Neuronal stem cell (in vitro differentiated cells): ENCODE measurements at regions not wholly inside any gene's neighbourhood (a gene's known extent, or its start where the extent isn't known, plus 50 kb on each side); places are given as distances from the start of the nearest gene placed in this dataset.

Experiments used
- DNase-seq: peaks from one replicate; pipeline ENCODE4 v3.0.0-alpha.2; 2013; ENCODE audit warnings: low spot score
- H2AFZ ChIP-seq: one replicate; pipeline ENCODE4 v1.6.1; 2013; ENCODE audit warnings: mild to moderate bottlenecking, low read length, inconsistent platforms
- H2AK5ac ChIP-seq: 2 replicates; pipeline ENCODE4 v1.6.1; 2013; ENCODE audit warnings: low read depth, mild to moderate bottlenecking, inconsistent platforms, low read length, moderate library complexity, mixed read lengths
- H2BK120ac ChIP-seq: 2 replicates; pipeline ENCODE4 v1.6.1; 2013; ENCODE audit warnings: low read depth, mild to moderate bottlenecking, inconsistent platforms, low read length, moderate library complexity, mixed read lengths
- H2BK12ac ChIP-seq: one replicate; pipeline ENCODE4 v1.6.1; 2013; ENCODE audit warnings: low read length, inconsistent platforms
- H2BK15ac ChIP-seq: 2 replicates; pipeline ENCODE4 v1.6.1; 2013; ENCODE audit warnings: mild to moderate bottlenecking, low read length, inconsistent platforms, mixed read lengths
- H2BK5ac ChIP-seq: one replicate; pipeline ENCODE4 v1.6.1; 2013; ENCODE audit warnings: inconsistent platforms, mild to moderate bottlenecking, low read length, moderate library complexity
- H3K14ac ChIP-seq: one replicate; pipeline ENCODE4 v1.6.1; 2013; ENCODE audit warnings: low read length, inconsistent platforms
- H3K18ac ChIP-seq: 2 replicates; pipeline ENCODE4 v1.6.1; 2013; ENCODE audit warnings: low read length, inconsistent platforms
- H3K23ac ChIP-seq: 2 replicates; pipeline ENCODE4 v1.6.1; 2013; ENCODE audit warnings: low read depth, mild to moderate bottlenecking, mixed read lengths, low read length, inconsistent platforms; ENCODE audit not compliant: poor library complexity
- H3K27ac ChIP-seq: replicated peaks from 3 replicates; pipeline ENCODE4 v1.5.1; 2013; ENCODE audit warnings: low read length, inconsistent platforms
- H3K27me3 ChIP-seq, 3 experiments: 2 replicates each; pipeline ENCODE4 v1.6.1; 2013; ENCODE audit warnings: low read length in 3 of 3, mild to moderate bottlenecking in 2 of 3, inconsistent platforms in 1 of 3, low read depth in 1 of 3, mixed read lengths in 1 of 3, moderate library complexity in 1 of 3; ENCODE audit not compliant: control insufficient read depth in 3 of 3, insufficient read depth in 3 of 3
- H3K36me3 ChIP-seq, 2 donors: replicated peaks in 1 of 2; 2 replicates each; pipeline ENCODE4 v1.6.1; 2013; ENCODE audit warnings: low read length in 2 of 2; ENCODE audit not compliant: control insufficient read depth in 2 of 2, insufficient read depth in 2 of 2
- H3K4ac ChIP-seq: 2 replicates; pipeline ENCODE4 v1.6.1; 2013; ENCODE audit warnings: inconsistent platforms, mild to moderate bottlenecking, low read length, moderate library complexity
- H3K4me1 ChIP-seq, 2 donors: 1 replicate in 1 of 2; 2 replicates in 1 of 2; pipeline ENCODE4 v1.6.1; 2013; ENCODE audit warnings: low read length in 2 of 2, low read depth in 1 of 2; ENCODE audit not compliant: control insufficient read depth in 2 of 2, insufficient read depth in 1 of 2
- H3K4me2 ChIP-seq: one replicate; pipeline ENCODE4 v1.6.1; 2013; ENCODE audit warnings: mild to moderate bottlenecking, low read length, inconsistent platforms; ENCODE audit not compliant: insufficient read depth, poor library complexity, severe bottlenecking
- H3K4me3 ChIP-seq, 2 donors: 2 replicates each; pipeline ENCODE4 v1.5.1; 2013; ENCODE audit warnings: low read length in 2 of 2, mild to moderate bottlenecking in 2 of 2, inconsistent platforms in 1 of 2, moderate library complexity in 1 of 2
- H3K79me1 ChIP-seq: one replicate; pipeline ENCODE4 v1.6.1; 2013; ENCODE audit warnings: low read depth, mild to moderate bottlenecking, inconsistent platforms, low read length, moderate library complexity
- H3K9ac ChIP-seq: one replicate; pipeline ENCODE4 v1.6.1; 2013; ENCODE audit warnings: mild to moderate bottlenecking, low read depth, low read length, inconsistent platforms; ENCODE audit not compliant: poor library complexity
- H3K9me3 ChIP-seq, 2 donors: replicated peaks in 1 of 2; 2 replicates each; pipeline versions ENCODE3 to v1.6.1; 2013; ENCODE audit warnings: low read length in 2 of 2, mild to moderate bottlenecking in 2 of 2, inconsistent platforms in 1 of 2, low read depth in 1 of 2, mixed read lengths in 1 of 2, moderate library complexity in 1 of 2; ENCODE audit not compliant: control insufficient read depth in 2 of 2, insufficient read depth in 1 of 2
- H4K8ac ChIP-seq: one replicate; pipeline ENCODE4 v1.6.1; 2013; ENCODE audit warnings: low read depth, mild to moderate bottlenecking, inconsistent platforms, low read length, moderate library complexity
- H4K91ac ChIP-seq: one replicate; pipeline ENCODE4 v1.6.1; 2013; ENCODE audit warnings: low read length, low read depth, mild to moderate bottlenecking, inconsistent platforms; ENCODE audit not compliant: poor library complexity
- WGBS, 2 donors: extraction: QIAGEN DNeasy Blood & Tissue Kit; methylation state at CpG; one replicate each; pipeline ENCODE4 v1.1.7; 2013; ENCODE audit warnings: missing lambda C conversion rate in 2 of 2, mixed read lengths in 1 of 2; ENCODE audit not compliant: insufficient read length in 2 of 2, insufficient replicate concordance in 1 of 2; ENCODE audit errors: extremely low coverage in 2 of 2; 5-methylcytosine and 5-hydroxymethylcytosine counted together

- Histone ChIP-seq H3K4me2 (no peak overlapping the region), H3K27ac (no peak overlapping the region), H3K14ac (no peak overlapping the region), H3K27me3 (no peaks in the 10 kb centered on the region), H3K9ac (no peak overlapping the region), H3K4ac (no peak overlapping the region), H2BK120ac (no peak overlapping the region), H3K23ac (no peak overlapping the region), H4K8ac (no peak overlapping the region), H2BK5ac (no peak overlapping the region), H3K9me3 (no peaks in the 10 kb centered on the region), H2AK5ac (no peak overlapping the region), H4K91ac (no peak overlapping the region), H3K18ac (no peak overlapping the region), H3K79me1 (no peaks in the 10 kb centered on the region), H2BK12ac (no peak overlapping the region), H3K4me1 (peaks cover 0 to 3% of the 10 kb centered on the region in 2 donors), H3K36me3 (no peaks in the 10 kb centered on the region), H3K4me3 (no peak overlapping the region), H2BK15ac (no peak overlapping the region), H2AFZ (no peak overlapping the region)
- no peak for DNase-seq
- no CpG with 5 or more reads among the region's 8 CpGs for WGBS, 2 donors
Observed at GRCh38 chr4:187174749-187175148, 451.1 kb upstream of the FAT1 start.

GRCh38 chr4:187175197-187175596 lies 451.5 kb upstream of the FAT1 start:
- Histone ChIP-seq H3K27me3 (no peaks in the 10 kb centered on the region), H2BK15ac (no peak overlapping the region), H2BK120ac (no peak overlapping the region), H3K18ac (no peak overlapping the region), H3K36me3 (no peaks in the 10 kb centered on the region), H3K27ac (no peak overlapping the region), H2AK5ac (no peak overlapping the region), H3K14ac (no peak overlapping the region), H3K23ac (no peak overlapping the region), H2BK5ac (no peak overlapping the region), H3K4me3 (no peak overlapping the region), H3K9ac (no peak overlapping the region), H4K8ac (no peak overlapping the region), H3K79me1 (no peaks in the 10 kb centered on the region), H3K4me1 (peaks cover 0 to 2% of the 10 kb centered on the region in 2 donors), H3K9me3 (no peaks in the 10 kb centered on the region), H3K4me2 (no peak overlapping the region), H4K91ac (no peak overlapping the region), H3K4ac (no peak overlapping the region), H2BK12ac (no peak overlapping the region), H2AFZ (no peak overlapping the region)
- DNase-seq = no peak
- no CpG with 5 or more reads among the region's 5 CpGs for WGBS, 2 donors

DNA sequence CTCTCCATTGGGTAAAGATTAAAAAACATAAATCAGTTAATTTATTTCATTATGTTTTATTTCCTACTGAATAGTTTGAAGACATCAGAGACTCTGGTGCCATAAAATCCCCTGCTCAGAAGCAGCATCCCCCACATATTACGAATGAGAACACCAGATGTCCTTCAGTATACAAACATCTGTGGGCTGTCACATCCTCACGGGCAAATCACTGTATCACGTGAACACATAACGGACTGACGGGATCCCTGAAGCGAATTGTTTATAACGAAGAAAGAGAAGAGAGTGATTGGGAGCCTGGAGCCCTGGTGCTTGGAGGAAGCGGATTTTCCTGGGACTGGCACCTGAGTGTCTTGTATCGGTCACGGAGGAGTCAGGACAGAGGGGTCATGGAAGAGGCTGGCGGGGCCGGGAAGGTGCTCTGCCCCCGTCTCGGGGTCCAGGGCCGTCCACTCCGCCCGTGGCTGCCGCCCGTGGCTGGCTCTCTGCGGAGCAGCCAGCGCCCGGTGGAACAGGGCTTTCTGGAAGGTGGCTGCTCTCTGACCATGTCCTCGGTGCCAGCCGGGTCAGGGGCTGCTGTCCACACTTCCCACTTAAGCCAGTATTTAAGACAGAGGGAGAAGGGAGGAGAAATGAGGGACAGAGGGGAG lies 452.7 kb upstream of the FAT1 start:
- Histone ChIP-seq H3K9me3 (no peaks in the 10 kb centered on the region), H3K27ac (no peak overlapping the region), H3K36me3 (no peaks in the 10 kb centered on the region), H3K4me1 (peaks cover 0 to 2% of the 10 kb centered on the region in 2 donors), H2BK120ac (no peak overlapping the region), H3K14ac (peak overlapping the region; percentile 32), H4K8ac (no peak overlapping the region), H3K4me3 (no peak overlapping the region), H3K4me2 (no peak overlapping the region), H2BK5ac (peak overlapping the region; percentile 76), H3K79me1 (no peaks in the 10 kb centered on the region), H2BK15ac (no peak overlapping the region), H3K9ac (peak overlapping the region; percentile 33), H3K4ac (no peak overlapping the region), H4K91ac (no peak overlapping the region), H3K23ac (no peak overlapping the region), H2BK12ac (no peak overlapping the region), H3K27me3 (peaks cover 0 to 5% (median 0%) of the 10 kb centered on the region in 3 experiments), H2AK5ac (peak overlapping the region; percentile 40), H2AFZ (no peak overlapping the region), H3K18ac (peak overlapping the region; percentile 88)
- no CpG with 5 or more reads among the region's 24 CpGs for WGBS, 2 donors
- no peak for DNase-seq

- peaks cover 0 to 7% of the 10 kb centered on the region in 2 donors for H3K4me1 ChIP-seq
- no peak overlapping the region for H2AFZ ChIP-seq
- no peak for DNase-seq
- peak overlapping the region; percentile 44 for H3K18ac ChIP-seq
- H4K8ac ChIP-seq = no peak overlapping the region
- peak overlapping the region; percentile 33 for H2AK5ac ChIP-seq
- H2BK120ac ChIP-seq = no peak overlapping the region
- WGBS, 2 donors = no CpG with 5 or more reads among the region's 6 CpGs
- H4K91ac ChIP-seq = no peak overlapping the region
- no peak overlapping the region for H3K9ac ChIP-seq
- H3K23ac ChIP-seq = no peak overlapping the region
- no peaks in the 10 kb centered on the region for H3K9me3 ChIP-seq
- H2BK15ac ChIP-seq = no peak overlapping the region
- H3K27ac ChIP-seq = no peak overlapping the region
- H3K27me3 ChIP-seq = peaks cover 0 to 5% (median 0%) of the 10 kb centered on the region in 3 experiments
- no peak overlapping the region for H3K14ac ChIP-seq
- H3K36me3 ChIP-seq = no peaks in the 10 kb centered on the region
- H3K4ac ChIP-seq = no peak overlapping the region
- H2BK12ac ChIP-seq = no peak overlapping the region
- H3K4me2 ChIP-seq = no peak overlapping the region
- H3K4me3 ChIP-seq = no peak overlapping the region
- no peak overlapping the region for H2BK5ac ChIP-seq
- H3K79me1 ChIP-seq = no peaks in the 10 kb centered on the region
Observed at GRCh38 chr4:187178084-187178483, 454.4 kb upstream of the FAT1 start.
